K562 (cell line): ENCODE measurements at regions not wholly inside any gene's neighbourhood (a gene's known extent, or its start where the extent isn't known, plus 50 kb on each side); places are given as distances from the start of the nearest gene placed in this dataset.

Experiments used
- TF ChIP-seq, protein P1 (sequence below), 2 experiments: fragments of 450-650 bp in 1 of 2; sonication (generic) in 1 of 2; formaldehyde crosslinking in 1 of 2; IDR thresholded peaks; 2 replicates each; pipeline versions ENCODE4 v1.7.1 to v1.9.0; 2016 to 2022; ENCODE audit warnings: inconsistent platforms in 1 of 2, mild to moderate bottlenecking in 1 of 2, missing genetic modification reagents in 1 of 2

DNA sequence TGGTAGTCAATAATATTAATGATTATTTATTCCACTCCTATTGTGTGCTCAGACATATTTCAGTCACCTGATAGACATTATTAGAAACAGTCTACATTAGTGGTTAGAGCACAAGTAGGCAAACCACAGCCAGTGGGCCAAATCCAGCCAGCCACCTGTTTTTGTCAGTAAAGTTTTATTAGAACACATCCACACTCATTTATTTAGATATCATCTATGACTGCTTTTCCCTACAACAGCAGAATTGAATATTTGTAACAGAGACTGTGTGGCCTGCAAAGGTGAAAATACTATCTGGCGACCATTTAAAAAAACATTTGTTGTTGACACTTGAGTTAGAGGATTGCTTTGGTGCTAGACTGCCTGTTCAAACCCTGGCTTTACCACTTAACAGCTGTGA is 220.0 kb upstream of the ZFP64 start (continued):
- TF ChIP-seq, protein P1, sequence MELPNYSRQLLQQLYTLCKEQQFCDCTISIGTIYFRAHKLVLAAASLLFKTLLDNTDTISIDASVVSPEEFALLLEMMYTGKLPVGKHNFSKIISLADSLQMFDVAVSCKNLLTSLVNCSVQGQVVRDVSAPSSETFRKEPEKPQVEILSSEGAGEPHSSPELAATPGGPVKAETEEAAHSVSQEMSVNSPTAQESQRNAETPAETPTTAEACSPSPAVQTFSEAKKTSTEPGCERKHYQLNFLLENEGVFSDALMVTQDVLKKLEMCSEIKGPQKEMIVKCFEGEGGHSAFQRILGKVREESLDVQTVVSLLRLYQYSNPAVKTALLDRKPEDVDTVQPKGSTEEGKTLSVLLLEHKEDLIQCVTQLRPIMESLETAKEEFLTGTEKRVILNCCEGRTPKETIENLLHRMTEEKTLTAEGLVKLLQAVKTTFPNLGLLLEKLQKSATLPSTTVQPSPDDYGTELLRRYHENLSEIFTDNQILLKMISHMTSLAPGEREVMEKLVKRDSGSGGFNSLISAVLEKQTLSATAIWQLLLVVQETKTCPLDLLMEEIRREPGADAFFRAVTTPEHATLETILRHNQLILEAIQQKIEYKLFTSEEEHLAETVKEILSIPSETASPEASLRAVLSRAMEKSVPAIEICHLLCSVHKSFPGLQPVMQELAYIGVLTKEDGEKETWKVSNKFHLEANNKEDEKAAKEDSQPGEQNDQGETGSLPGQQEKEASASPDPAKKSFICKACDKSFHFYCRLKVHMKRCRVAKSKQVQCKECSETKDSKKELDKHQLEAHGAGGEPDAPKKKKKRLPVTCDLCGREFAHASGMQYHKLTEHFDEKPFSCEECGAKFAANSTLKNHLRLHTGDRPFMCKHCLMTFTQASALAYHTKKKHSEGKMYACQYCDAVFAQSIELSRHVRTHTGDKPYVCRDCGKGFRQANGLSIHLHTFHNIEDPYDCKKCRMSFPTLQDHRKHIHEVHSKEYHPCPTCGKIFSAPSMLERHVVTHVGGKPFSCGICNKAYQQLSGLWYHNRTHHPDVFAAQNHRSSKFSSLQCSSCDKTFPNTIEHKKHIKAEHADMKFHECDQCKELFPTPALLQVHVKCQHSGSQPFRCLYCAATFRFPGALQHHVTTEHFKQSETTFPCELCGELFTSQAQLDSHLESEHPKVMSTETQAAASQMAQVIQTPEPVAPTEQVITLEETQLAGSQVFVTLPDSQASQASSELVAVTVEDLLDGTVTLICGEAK (IDR thresholded peaks at IDR 0.05), result peak; percentile 58; the same call in 1 of the 2 replicates
- TF ChIP-seq, protein P1 (CRISPR knock-in tag; IDR thresholded peaks at IDR 0.05), result no peak
